ENCODE measurements at regions not wholly inside any gene's neighbourhood (a gene's known extent, or its start where the extent isn't known, plus 50 kb on each side); places are given as distances from the start of the nearest gene placed in this dataset.

DNA sequence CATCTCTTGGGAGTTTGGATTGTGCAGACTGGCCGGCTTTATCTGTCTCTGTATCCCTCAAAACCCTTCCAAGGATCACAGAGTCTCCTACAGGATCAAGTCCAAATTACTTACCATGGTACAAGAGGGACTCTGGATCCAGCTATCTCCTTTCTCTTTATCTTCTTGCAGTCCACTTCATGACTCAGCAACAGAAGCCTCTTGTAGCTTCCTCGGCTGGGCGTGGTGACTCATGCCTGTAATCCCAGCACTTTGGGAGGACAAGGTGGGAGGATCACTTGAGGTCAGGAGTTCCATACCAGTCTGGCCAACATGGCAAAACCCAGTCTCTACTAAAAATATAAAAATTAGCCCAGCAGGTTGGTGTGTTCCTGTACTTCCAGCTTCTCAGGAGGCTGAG lies 189.7 kb downstream of the BCAT1 start:
- DNase-seq (ENCODE audit: low read depth): peak; percentile 95

DNA sequence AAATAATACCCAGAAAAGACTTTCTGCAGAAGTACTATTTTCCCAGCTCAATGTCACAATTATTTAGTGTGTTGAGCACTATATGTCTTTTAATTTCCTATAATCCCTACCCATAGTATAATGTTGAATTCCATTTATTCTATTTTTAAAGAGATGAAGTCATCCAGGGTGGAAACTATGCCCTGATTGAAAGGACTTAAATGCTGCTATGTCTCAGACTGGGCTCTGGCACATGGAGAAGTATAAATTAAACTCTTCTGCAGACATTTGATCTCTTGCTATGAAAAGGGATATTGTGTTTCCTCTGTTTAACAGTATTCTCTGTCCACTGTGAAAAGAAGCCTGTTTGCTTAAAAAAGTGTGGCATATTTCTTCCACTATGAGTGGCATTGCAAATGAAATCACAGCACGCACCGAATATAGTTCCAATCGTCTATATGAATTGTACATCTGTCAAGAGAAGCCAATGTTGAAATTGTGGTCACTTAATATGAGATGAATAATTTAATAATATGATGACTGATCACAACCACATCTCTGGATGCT lies 192.3 kb downstream of the BCAT1 start:
- no peak for DNase-seq (ENCODE audit: low read depth)

DNA sequence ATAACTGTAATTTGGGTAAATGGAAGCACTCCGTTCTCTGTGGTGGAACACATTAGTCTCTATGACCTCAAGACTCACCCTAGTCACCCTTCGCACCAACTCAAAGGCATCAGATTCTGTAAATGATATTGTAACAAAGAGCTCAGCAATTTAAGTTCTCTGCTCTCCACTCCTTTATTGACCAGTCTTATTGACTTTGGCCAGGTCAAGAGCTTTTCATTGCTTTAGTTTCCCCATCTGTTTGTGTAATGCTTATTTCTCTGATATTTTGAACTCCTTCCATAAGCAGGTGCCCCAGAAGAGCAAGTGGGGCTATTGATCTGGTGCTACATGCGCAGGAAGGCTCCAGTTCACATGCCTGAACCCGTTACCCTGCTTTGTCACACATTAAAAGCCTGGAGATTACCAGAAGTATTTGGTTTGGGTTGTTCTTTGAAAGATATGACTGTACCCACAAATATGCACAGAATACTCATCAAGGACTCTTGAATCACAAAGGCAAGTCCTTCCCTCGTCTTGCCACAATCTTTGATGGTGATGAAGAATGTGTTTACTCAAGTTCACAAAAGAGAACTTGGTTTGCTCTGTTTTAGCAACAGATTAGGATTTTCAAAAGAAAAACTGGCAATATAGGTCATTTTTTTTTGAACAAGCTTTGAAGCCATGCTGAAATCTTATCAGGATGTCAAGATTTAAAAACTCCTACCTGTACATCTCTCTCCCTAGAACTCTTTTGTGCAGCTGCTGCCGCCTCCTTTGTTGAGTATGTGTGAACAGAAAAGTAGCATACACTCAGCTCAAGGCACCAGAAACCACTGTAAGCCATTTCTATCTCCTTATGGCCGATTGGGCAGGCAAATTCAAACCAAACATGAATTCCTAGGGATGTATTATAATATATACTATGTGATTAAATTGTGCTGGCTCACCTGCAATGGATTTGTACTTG lies 193.9 kb downstream of the BCAT1 start:
- peak; percentile 96 for DNase-seq (ENCODE audit: low read depth)

DNA sequence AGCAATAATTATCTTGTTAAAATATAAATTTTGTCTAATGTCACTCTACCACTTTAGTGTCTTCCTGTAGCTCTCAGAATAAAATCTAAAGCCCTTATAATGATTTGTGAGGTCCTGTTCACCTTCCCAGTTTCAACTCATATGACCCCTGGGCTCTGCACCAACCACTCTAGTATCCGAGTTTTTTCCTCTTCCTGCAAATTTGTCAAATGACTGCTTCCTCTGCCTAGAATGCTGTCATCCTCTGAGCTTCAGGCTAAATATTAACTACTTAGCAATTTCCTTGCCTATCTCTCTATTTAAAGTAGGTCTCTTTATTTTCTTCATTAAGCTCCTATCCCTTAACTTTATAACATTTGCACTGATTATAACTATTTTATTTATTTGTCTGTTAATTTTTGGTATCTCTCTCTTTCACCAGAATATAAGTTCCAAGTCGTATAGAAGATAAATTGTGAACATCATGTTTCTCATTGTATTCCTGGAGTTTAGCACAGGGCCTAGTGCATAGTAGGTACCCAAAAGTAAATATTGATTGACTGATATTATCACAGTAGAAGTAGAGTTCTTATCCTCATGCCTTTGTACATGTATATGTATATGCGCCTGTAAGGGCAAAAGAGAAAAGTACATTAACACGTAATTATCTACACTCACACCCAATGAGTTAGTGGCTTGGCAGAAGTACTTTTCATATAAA lies 196.0 kb downstream of the BCAT1 start:
- no peak for DNase-seq (ENCODE audit: low read depth)

DNA sequence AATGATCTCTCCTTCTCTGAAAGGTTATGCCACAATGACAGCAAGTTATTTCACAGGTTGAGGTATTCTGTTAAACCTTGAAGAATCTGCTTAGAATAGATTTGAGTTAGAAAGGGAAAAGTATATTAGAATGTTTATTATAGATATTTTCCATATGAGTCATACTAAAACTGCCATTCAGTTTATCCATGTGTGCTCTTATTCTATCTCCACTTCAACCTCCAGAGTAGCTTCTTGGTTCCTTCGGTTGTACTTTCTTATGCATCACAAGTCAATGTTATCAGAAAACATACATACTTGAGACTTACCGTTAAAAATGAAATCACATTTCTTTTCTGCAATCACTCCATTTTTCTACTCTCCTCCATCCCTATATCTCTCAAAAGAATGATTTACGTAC lies 197.7 kb downstream of the BCAT1 start:
- DNase-seq (ENCODE audit: low read depth): no peak

DNA sequence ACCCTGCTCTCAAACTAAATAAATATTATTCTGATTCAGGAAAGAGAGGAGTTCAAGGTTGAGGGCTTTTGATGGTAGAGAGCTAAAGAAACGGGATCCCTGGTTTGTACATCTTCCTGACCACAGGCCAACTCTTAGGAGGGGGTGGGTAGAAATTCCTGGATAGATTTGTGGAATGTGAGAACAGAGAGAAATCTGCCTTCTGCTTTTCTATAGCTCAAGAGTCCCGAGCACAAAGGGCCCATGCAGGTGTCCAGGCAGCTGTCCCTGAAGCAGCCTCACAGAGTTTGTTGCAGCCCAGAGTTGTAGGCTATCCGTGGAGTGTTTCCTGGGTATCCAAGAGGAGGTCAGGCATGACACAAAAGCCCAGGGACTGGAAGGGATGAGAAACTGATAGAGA lies 198.6 kb downstream of the BCAT1 start:
- peak; percentile 43 for DNase-seq (ENCODE audit: low read depth)

DNA sequence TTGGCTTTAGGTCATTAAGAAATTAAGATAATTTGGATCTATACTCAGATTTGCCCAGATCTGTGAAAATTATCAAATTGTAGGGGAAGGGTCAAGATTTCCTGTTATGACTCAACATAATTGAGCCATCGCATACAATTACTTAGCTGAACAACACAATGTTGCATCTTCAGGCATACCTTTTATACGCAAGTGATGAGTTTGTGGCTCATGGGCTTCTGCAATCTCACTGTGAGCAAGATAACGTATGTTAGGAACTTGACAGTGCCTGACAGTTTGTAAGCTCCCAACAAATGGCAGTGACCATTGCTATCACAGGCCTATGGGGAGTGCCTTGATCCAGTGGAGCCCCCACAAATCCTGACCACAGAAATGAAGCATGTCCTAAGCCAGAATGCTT lies 199.7 kb downstream of the BCAT1 start:
- DNase-seq (ENCODE audit: low read depth): peak; percentile 82

DNA sequence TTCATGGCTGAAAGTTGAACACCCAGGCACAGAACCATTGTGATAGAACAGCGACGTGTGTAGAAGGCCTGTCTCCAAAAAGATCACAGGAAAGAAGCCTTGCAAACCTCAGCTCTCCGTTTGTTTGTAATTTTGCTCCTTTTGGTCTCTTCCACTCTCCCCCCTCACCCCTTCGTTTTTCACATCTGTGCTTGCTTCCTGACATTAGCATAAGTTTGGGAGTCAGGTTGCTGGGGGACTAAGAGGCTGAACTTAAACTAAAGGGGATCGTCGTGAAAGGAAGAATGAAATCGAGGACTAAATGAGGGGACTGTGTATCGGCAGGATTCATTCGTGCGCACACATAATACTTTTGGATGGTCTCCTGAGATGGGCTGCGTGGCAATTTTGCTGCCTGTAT lies 200.6 kb downstream of the BCAT1 start:
- DNase-seq (ENCODE audit: low read depth): no peak

DNA sequence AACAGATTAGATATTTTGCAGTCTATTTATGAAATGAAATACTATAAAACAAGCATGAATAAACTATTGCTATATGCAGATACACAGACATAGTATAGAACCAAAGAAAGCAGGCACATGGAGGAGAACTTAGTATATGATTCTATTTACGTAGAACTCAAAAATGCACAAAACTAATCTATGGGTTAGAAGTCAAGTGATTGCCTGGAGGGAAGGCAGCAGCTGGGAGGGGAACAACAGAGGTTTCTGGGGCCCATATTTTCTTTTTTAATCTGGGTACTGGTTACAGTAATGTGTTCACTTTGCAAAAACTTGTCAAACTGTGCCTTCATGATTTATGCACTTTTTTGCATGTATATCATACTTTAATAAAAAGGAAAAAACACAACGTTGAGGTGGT lies 202.0 kb downstream of the BCAT1 start:
- no peak for DNase-seq (ENCODE audit: low read depth)

DNA sequence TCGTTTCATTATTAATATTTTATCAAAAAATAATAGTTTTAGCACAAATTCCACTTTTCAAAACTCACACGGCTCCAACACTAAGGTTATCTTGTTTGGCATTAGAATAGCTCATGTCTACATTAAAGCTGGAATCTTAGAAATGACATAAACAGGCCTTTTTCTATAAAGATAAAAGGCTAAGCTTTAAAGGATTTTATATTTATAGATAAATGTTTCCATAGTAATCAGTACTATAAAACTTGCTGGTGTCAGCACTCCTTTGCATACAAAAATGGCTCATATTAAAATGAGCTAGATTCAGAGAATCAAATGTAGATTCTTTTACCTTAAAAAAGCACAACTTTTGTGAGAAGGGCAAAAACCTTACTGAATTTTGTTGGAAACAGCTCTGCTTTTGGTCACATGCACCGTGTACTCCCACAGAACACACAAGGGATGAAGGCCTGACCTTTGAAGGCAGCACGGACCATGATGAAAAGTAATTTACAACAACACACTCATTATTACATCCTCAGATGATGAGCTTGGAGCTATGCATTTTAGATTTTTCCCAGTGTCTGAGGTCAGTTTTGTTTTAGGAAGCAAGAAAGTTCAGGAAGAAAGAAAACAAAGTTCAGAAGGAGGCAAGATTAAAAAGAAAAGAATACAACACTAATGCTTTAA lies 202.8 kb downstream of the BCAT1 start:
- no peak for DNase-seq (ENCODE audit: low read depth)

DNA sequence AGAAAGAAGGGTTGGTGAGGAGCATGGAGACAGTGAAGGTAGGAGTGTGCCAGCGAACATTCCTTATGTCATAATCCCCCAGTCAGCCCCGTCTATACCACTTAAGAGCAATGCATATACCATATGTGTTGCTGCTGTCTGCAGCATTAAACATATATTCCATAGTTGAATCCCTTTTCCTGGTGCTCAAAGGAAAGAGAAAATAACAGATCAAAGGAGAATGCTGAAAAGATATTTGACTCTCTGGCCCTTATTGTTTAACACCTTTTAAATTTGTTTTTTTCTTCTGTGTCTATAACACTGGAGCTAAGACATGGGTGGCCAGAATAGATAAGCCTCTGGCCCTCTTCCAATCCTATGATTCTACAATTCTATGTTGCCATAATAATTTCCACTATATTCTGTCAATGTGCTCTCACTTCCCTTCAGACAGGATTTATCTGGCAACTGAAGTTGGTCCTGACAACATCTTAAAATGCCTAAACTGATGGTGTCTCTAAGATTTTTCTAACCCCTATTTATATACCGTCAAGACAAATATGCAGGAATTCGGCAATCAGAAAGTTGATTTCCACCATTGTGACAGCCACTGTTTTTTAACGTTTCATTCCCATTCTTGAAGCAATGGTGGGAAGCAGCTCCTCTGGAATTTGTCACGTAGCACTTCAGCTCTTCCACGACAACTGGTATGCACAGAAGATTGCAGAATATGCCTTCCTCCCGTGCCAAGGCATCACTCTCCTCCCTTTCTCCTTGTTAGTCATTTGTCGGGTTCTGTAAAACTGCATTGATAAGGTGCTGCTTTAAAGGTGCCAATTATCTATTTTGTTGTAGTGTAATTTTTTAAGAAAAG lies 204.7 kb downstream of the BCAT1 start:
- DNase-seq (ENCODE audit: low read depth): no peak

DNA sequence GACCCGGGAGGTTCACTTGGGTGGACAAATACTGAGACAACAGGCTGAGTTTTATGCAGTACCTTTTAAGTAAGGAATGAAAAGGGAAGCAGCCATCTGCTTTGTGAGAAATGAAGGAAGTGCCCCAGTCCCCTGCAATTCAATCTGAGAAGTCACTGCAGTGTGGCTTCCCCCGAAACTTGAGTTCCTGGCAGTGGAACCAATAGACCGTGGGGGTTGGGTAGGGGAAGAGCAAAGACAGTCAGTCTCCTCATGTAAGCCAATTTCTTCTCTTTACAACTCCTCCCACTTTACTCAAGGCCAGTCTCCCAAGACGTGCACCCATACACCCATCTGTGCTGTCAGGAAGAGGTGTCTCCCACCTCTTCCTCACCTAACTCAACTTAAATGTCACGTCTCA lies 206.5 kb downstream of the BCAT1 start:
- no peak for DNase-seq (ENCODE audit: low read depth)

DNA sequence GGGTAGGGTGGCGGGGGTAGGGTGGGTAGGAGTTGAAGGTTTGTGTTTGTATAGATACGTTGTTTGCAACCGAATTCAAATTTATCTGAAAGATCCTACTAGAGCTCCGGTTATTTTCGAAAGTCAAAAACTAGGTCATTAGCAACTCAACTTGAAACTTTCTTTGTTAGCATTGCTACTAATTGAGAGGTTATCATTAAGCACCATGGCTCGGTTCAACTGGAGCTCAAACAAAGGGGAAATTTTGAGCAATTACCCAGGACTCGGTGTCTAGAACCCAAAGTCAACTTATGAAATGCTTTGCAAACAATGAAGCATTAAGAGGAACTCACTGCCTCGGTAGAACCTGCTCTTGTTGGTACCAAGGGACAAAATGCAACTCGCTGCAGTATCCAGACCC lies 207.7 kb downstream of the BCAT1 start:
- no peak for DNase-seq (ENCODE audit: low read depth)

DNA sequence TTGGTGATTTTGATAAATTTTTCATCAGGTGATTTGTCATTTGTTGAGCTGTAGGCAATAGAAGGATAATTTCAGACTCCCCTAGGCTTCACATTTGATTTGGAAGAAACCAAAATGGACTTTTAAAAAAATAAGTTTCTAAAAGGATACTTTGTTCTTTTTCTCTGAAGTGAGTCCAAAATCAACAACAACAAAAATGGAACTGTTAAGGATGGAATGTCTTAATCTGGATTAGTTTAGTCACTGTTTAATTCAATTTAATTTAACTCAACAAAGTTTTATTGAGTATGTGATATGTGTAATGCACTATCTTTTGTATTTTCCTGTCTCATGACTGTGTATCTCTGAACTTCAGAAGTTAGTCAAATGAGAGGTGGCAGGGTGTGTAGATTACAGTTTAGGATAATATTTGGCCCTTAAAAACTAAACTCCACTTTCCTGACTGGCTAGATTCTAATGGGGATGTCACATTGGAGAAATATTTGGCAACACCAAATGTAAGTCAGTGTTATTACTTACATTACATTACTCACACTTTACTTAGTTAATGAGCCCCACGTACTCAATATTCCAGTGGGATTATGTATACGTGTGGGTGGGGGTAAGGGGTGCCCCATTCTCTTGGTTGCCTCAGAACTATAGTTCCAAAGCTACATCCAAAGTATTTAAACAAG lies 209.7 kb downstream of the BCAT1 start:
- no peak for DNase-seq (ENCODE audit: low read depth)

DNA sequence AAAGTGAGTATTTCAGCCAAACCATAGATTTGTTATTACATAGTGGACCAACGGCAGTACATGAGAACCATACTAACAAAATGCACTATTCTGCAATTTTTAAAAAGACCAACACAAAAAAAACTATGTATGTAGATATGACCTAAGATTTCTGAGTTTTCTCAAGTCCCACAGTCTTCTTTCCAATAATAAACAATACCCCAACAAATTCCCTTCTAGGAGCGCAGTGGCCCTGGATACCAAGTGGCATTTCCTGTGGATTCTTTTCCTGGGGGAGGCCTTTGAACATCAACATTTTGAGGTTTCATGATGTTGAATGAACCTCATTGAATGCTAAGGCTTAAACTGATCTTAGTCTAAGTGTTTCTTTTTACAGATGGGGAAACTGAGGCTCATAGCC lies 210.5 kb downstream of the BCAT1 start:
- no peak for DNase-seq (ENCODE audit: low read depth)

DNA sequence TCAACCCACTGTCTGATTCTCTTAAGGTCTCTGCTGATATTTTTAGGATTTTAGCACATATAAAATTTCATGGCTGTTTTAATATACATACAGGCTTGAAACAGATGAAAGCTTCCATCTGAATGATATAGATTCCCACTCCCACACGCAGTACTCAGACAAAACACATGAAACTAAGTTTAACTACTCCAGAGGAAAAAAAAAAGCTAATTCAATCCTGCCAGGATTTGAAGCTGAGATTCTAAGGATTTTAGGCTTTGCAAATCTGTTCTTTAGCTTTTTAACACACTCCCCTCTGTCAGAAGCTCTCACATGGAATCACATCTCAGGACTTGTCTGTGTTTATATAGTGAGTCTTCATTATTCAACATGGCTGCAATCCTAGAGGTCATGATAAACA lies 217.3 kb downstream of the BCAT1 start:
- DNase-seq (ENCODE audit: low read depth): no peak

DNA sequence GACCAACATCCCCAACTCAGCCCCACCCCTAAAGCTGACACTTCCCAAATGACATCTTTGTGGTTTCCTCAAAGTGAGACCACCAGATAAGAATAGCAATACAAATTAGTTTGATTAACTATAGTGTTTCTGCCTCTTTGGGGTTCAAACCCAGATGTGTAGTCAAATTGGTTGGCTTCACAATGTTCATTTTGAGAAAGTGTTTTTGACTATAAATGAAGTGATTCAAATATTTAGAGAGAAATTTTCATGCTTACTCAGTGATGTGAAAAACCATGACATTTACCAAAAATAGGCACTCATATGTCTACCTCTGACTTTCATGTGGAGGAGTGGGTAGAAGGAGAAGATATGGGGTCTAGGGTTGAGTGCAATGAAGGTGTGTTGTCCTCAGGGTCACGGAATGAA lies 218.4 kb downstream of the BCAT1 start:
- DNase-seq (ENCODE audit: low read depth): no peak

DNA sequence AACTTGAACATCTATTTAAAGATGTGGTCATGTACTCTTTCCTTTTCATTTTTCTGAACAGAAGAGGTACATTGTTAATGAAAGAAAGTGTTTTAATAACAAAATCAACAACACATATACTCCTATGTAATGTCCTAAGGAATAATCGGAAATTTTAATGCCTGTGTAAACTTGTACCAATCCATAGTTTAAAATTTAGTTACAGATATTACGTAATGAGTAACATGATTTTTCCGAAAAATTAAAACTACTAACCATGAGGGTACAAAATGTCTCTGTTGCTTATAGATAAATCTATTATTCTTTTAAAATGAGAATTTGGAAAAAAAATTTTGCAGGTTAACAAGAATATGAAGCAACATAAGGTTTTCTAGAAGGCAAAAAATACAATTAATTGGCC lies 220.1 kb downstream of the BCAT1 start:
- no peak for DNase-seq (ENCODE audit: low read depth)

DNA sequence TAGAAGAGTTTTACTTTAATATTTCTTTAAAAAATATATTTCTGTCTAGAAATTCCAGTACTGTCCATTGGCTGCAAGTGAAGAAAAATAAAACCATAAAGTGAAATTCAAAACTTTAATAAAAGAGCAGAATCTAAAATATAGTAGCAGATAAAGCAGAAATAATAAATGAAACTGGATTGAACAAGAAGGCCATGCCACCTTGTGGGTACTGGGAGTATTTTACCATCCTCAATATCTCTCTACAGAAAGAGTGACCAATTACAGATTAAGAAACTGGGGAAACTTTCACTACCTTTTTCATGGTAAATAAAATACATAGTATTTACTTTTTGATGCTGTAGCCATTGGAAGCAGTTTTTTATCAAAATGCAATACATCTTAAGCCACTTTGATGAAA lies 220.5 kb downstream of the BCAT1 start:
- peak; percentile 55 for DNase-seq (ENCODE audit: low read depth)

DNA sequence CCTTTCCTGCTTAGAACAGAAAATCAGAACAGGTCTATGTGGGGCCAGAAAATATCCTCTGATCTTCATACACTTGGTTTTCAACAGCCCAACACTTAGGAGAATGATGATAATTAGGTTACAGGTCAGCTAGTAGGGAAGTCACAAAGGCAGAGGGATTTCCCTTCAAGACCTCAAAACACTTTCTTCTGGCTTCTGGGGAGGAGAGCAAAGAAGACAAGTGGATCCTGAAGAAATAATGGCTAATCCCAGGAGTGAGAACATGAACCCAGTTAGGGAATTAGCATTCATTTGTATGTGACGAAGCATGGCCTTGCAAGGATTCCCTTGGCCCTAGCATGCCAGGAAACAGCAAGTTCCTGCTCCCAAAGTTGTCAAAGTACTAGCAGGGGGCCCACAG lies 223.3 kb downstream of the BCAT1 start:
- no peak for DNase-seq (ENCODE audit: low read depth)

DNA sequence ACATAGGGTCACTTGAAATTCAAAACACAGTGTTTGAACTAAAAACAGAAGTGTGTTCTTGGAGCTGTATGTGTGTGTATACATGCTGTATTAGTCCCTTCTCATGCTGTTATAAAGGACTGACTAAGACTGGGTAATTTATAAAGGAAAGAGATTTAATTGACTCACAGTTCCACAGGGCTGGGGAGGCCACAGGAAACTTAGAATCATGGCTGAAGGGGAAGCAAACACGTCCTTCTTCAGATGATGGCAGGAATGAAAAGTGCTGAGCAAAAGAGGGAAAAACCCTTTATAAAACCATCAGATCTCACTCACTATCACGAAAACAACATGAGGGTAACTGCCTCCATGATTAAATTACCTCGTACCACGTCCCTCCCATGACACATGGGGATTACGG lies 224.1 kb downstream of the BCAT1 start:
- no peak for DNase-seq (ENCODE audit: low read depth)
